ENCODE measurements at regions not wholly inside any gene's neighbourhood (a gene's known extent, or its start where the extent isn't known, plus 50 kb on each side); places are given as distances from the start of the nearest gene placed in this dataset.
A peak's percentile ranks its signal among the peaks of the same experiment; 100 is the strongest.
"Not testable (repeated sequence)": the region's sequence is repeated elsewhere in the genome, so short reads cannot be mapped to it uniquely, and the experiment has no call there.

DNA sequence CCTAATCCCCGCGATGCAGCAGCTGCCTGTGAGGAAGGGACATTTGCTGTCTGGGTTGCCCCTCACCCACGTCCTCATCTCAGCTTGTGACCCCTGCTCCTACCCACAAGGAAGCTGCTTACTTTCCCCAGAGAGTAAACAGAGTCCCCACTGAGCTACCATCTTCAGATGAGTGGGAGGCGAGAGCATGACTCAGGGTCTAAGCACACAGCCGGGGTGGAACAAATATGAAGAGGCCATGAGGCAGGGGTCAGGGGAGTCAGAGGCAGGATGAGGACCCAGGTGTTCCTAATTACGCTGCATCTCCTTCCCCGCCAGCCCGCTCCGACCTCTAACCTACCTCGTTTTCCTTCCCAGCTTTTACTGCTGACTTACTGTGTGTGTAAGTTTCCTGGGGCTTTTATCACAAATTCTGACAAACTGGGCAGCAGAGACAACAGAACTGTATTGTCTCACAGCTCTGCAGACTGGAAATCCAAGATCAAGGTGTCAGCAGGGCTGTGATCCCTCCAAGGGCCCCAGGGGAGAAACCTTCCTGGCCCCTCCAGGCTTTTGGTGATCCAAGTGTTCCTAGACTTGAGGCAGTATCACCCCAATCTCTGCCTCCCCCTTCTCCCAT lies 94.0 kb upstream of the DNAH5 start:
- no peak overlapping the region for H3K9ac ChIP-seq
- peak overlapping the region; percentile 45 for H3K4me2 ChIP-seq
- H3K27me3 ChIP-seq = no peaks in the 10 kb centered on the region
- H3K9me3 ChIP-seq = no peaks in the 10 kb centered on the region
- peaks cover 32% of the 10 kb centered on the region for H3K4me1 ChIP-seq
- no peak for TF ChIP-seq Cebpa-rat (IDR thresholded peaks at IDR 0.05)
- no peak overlapping the region; the same call in 1 of the 2 replicates for H3K27ac ChIP-seq
- no peaks in the 10 kb centered on the region for H3K36me3 ChIP-seq
- no peak overlapping the region for H3K4me3 ChIP-seq
- H4K20me1 ChIP-seq = no peaks in the 10 kb centered on the region

GRCh38 chr5:14036947-14037346 lies 92.5 kb upstream of the DNAH5 start:
- no peaks in the 10 kb centered on the region for H3K9me3 ChIP-seq
- H3K27ac ChIP-seq = no peak overlapping the region
- H4K20me1 ChIP-seq = no peaks in the 10 kb centered on the region
- peak overlapping the region; percentile 44 for H3K4me2 ChIP-seq
- H3K9ac ChIP-seq = no peak overlapping the region
- H3K27me3 ChIP-seq = no peaks in the 10 kb centered on the region
- H3K36me3 ChIP-seq = no peaks in the 10 kb centered on the region
- H3K4me1 ChIP-seq = peaks cover 32% of the 10 kb centered on the region
- TF ChIP-seq Cebpa-rat (IDR thresholded peaks at IDR 0.05) = no peak
- no peak overlapping the region for H3K4me3 ChIP-seq

GRCh38 chr5:14036514-14036913 lies 92.0 kb upstream of the DNAH5 start:
- no peaks in the 10 kb centered on the region for H3K9me3 ChIP-seq
- H3K36me3 ChIP-seq = no peaks in the 10 kb centered on the region
- H3K4me2 ChIP-seq = peak overlapping the region; percentile 44
- H3K4me3 ChIP-seq = no peak overlapping the region
- no peak for TF ChIP-seq Cebpa-rat (IDR thresholded peaks at IDR 0.05)
- H3K9ac ChIP-seq = no peak overlapping the region
- peaks cover 32% of the 10 kb centered on the region for H3K4me1 ChIP-seq
- no peaks in the 10 kb centered on the region for H3K27me3 ChIP-seq
- H3K27ac ChIP-seq = no peak overlapping the region
- H4K20me1 ChIP-seq = no peaks in the 10 kb centered on the region

DNA sequence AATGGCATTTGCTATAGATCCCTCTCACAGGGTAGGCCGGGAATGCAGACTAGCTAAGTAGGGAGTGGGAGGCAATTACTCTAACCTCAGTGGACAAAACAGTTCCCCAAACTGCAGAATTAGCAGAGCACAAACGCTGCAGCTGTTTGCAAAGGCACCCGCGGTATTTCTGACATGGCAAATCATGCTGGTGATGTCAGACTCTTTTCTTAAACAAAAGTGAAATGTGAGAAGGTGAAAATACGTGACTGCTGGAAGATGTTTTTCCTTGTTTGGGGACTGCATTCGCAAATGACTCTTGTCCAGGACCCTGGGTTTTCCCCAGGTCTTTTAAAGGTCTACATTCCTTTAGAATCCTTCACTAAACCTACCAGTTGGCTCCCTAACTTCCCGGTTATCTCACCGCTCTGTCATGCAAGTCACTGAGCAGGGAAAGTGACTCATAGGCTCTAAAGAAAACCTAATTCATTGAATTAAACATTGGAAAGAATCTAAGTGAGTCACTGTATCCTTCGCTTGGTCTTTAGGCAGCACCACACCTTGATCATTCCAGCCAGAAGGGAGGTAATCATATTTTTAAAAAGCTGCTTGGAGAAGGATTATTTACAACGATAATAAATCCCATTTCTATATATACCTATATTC lies 91.5 kb upstream of the DNAH5 start:
- Histone ChIP-seq H3K27ac (no peak overlapping the region), H4K20me1 (no peaks in the 10 kb centered on the region), H3K4me3 (no peak overlapping the region), H3K9ac (no peak overlapping the region), H3K4me1 (peaks cover 32% of the 10 kb centered on the region), H3K4me2 (peak overlapping the region; percentile 44), H3K9me3 (no peaks in the 10 kb centered on the region), H3K36me3 (no peaks in the 10 kb centered on the region), H3K27me3 (no peaks in the 10 kb centered on the region)
- TF ChIP-seq Cebpa-rat (IDR thresholded peaks at IDR 0.05) = no peak

DNA sequence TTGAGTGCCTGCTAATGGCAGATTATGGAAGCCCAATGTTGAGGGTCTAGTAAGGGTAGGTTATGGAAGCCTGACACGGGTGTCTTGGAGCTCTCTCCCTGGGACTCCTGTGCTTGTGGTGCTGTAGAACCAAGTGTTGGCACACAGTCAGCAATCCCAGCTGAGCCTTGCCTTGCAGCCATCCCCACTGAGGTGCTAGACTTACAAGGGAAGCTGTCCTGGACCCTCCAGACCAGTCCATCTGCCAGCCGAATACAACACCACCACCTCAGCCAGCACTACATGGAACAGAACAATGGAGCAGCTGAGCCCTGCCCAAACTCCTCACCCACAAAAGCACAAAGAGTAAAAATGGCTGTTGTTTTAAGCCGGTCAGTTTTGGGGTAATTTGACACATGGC lies 90.5 kb upstream of the DNAH5 start:
- Histone ChIP-seq H4K20me1 (no peaks in the 10 kb centered on the region), H3K9me3 (no peaks in the 10 kb centered on the region), H3K4me3 (no peak overlapping the region), H3K4me2 (peak overlapping the region; percentile 44), H3K9ac (no peak overlapping the region), H3K4me1 (peaks cover 32% of the 10 kb centered on the region), H3K27ac (no peak overlapping the region), H3K36me3 (no peaks in the 10 kb centered on the region), H3K27me3 (no peaks in the 10 kb centered on the region)
- TF ChIP-seq Cebpa-rat (IDR thresholded peaks at IDR 0.05) = no peak

DNA sequence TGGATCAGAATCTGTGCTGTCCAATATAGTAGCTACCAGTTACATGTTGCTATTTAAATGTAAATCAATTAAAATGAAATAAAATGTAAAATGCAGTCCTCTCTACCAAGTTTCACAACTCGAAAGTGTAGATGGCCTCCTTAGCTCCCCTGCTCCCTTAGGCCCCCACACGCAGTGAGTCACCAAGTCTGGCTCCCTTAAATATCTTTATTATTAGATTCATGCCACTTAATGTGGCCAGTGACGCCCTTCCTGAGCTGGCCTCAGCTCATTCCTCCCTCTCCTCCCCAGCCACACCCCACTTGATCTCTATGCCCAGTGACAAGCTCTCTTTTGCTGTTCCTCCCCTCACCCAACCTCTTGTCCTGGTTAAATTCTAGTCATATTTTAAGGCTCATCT lies 88.4 kb upstream of the DNAH5 start:
- H3K36me3 ChIP-seq = no peaks in the 10 kb centered on the region
- H3K9ac ChIP-seq = no peak overlapping the region
- H3K27ac ChIP-seq = no peak overlapping the region
- H3K4me2 ChIP-seq = no peak overlapping the region
- H3K4me3 ChIP-seq = no peak overlapping the region
- TF ChIP-seq Cebpa-rat (IDR thresholded peaks at IDR 0.05) = no peak
- H3K27me3 ChIP-seq = no peaks in the 10 kb centered on the region
- H3K4me1 ChIP-seq = peaks cover 26% of the 10 kb centered on the region
- H4K20me1 ChIP-seq = no peaks in the 10 kb centered on the region
- H3K9me3 ChIP-seq = no peaks in the 10 kb centered on the region

- Histone ChIP-seq H3K4me2 (no peak overlapping the region), H4K20me1 (no peaks in the 10 kb centered on the region), H3K27me3 (no peaks in the 10 kb centered on the region), H3K36me3 (no peaks in the 10 kb centered on the region), H3K9ac (no peak overlapping the region), H3K4me3 (no peak overlapping the region), H3K4me1 (no peaks in the 10 kb centered on the region), H3K9me3 (no peaks in the 10 kb centered on the region), H3K27ac (no peak overlapping the region)
- TF ChIP-seq Cebpa-rat (IDR thresholded peaks at IDR 0.05) = no peak
These were observed 84.6 kb upstream of the DNAH5 start for GRCh38 chr5:14028938-14029584.

DNA sequence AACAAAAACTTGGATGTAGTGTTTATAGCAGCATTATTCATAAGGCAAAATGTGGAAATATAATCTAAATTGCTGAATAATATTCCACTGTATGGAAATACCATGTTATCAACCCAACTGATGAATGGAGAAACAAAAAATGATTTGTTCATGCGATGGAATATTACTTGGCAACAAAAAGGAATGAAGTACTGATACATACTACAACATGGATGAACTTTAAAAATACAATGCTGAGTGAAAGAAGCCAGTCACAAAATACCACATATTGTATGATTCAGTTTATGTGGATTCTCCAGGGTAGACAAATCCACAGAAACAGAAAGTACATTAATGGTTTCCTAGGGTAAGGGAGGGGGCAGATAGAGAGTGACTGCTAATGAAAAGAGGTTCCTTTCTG lies 83.7 kb upstream of the DNAH5 start:
- Histone ChIP-seq H3K4me2 (no peak overlapping the region), H3K4me1 (no peaks in the 10 kb centered on the region), H3K9me3 (no peaks in the 10 kb centered on the region), H3K36me3 (no peaks in the 10 kb centered on the region), H3K4me3 (no peak overlapping the region), H4K20me1 (no peaks in the 10 kb centered on the region), H3K27me3 (no peaks in the 10 kb centered on the region), H3K9ac (no peak overlapping the region), H3K27ac (no peak overlapping the region)
- no peak for TF ChIP-seq Cebpa-rat (IDR thresholded peaks at IDR 0.05)

DNA sequence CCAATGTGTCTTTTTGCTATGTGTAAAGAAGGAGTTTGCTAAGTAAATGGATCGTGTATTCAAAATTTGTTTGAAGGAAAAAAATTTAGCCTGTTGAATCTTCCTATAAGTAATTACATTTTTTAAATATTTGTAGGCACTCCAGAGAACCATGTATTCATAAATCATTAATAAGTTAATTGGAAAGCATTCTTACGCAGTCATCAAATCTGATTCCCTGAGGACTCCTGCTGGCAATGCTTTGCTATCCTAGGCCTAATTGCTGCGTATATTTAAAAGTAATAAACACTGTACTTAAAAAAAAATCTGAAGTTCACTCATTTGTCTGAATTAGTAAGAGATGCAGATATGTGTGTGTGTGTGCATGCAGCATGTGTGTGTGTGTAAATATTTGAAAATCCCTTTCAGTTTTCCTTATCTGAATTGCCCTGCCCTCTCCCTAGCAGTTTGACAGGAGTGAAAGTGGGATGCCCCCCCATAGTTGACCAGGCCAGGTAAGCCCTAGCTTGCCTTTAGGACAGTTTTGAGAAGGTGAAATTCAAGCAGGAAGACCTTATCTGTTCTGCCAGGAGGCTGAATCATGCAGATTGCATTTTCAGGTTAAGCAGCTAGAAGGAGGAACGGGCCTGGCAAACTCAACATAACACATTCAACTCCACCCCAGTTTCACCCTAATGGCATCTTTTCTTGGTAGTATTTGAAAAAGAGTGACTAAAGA lies 81.2 kb upstream of the DNAH5 start:
- H3K9me3 ChIP-seq = no peaks in the 10 kb centered on the region
- TF ChIP-seq Cebpa-rat (IDR thresholded peaks at IDR 0.05) = no peak
- H3K27me3 ChIP-seq = no peaks in the 10 kb centered on the region
- no peak overlapping the region for H3K27ac ChIP-seq
- H3K4me3 ChIP-seq = no peak overlapping the region
- no peaks in the 10 kb centered on the region for H3K36me3 ChIP-seq
- no peaks in the 10 kb centered on the region for H4K20me1 ChIP-seq
- H3K9ac ChIP-seq = no peak overlapping the region
- H3K4me2 ChIP-seq = no peak overlapping the region
- no peaks in the 10 kb centered on the region for H3K4me1 ChIP-seq

- H3K27ac ChIP-seq = no peak overlapping the region
These were observed 78.5 kb upstream of the DNAH5 start for GRCh38 chr5:14022971-14023370.

DNA sequence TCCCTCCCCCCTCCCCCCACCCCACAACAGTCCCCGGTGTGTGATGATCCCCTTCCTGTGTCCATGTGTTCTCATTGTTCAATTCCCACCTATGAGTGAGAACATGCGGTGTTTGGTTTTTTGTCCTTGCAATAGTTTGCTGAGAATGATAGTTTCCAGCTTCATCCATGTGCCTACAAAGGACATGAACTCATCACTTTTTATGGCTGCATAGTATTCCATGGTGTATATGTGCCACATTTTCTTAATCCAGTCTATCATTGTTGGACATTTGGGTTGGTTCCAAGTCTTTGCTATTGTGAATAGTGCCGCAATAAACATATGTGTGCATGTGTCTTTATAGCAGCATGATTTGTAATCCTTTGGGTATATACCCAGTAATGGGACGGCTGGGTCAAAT lies 76.5 kb upstream of the DNAH5 start:
- not testable (repeated sequence) for H3K4me3 ChIP-seq, H3K9ac ChIP-seq, H3K36me3 ChIP-seq, H3K27me3 ChIP-seq, H3K4me2 ChIP-seq, H4K20me1 ChIP-seq, H3K9me3 ChIP-seq, H3K27ac ChIP-seq, H3K4me1 ChIP-seq

More at GRCh38 chr5:14022971-14023370, 78.5 kb upstream of the DNAH5 start:
- Histone ChIP-seq H3K36me3 (no peaks in the 10 kb centered on the region), H3K4me2 (no peak overlapping the region), H3K4me1 (no peaks in the 10 kb centered on the region), H4K20me1 (no peaks in the 10 kb centered on the region), H3K4me3 (no peak overlapping the region), H3K9ac (no peak overlapping the region), H3K9me3 (0 out of 2 replicates have a peak, but pooled peaks cover 3% of the 10 kb centered on the region), H3K27me3 (no peaks in the 10 kb centered on the region)
- no peak for TF ChIP-seq Cebpa-rat (IDR thresholded peaks at IDR 0.05)
